HG03159 (cell line): ENCODE measurements at regions not wholly inside any gene's neighbourhood (a gene's known extent, or its start where the extent isn't known, plus 50 kb on each side); places are given as distances from the start of the nearest gene placed in this dataset.
"Not testable (repeated sequence)": the region's sequence is repeated elsewhere in the genome, so short reads cannot be mapped to it uniquely, and the experiment has no call there.

Experiments used
- ATAC-seq: cut with Tn5 transposase; IDR thresholded peaks from one replicate; pipeline ENCODE4 v1.9.1; 2021; ENCODE audit warnings: mild to moderate bottlenecking, moderate library complexity; ENCODE audit not compliant: unreplicated experiment

GRCh38 chr18:104264-104663, 54.1 kb upstream of the USP14 start:
- not testable (repeated sequence) for ATAC-seq

GRCh38 chr18:105161-106053, 53.0 kb upstream of the USP14 start:
- not testable (repeated sequence) for ATAC-seq

GRCh38 chr18:106054-106851, 52.1 kb upstream of the USP14 start:
- ATAC-seq: not testable (repeated sequence)

- not testable (repeated sequence) for ATAC-seq
Measured at GRCh38 chr18:106868-107384, 51.4 kb upstream of the USP14 start.

GRCh38 chr18:107464-107863, 50.9 kb upstream of the USP14 start:
- ATAC-seq: not testable (repeated sequence)

- ATAC-seq: peak; percentile 54
Measured at GRCh38 chr18:107947-108664, 50.3 kb upstream of the USP14 start.
